HL-60 (cell line): ENCODE measurements at regions not wholly inside any gene's neighbourhood (a gene's known extent, or its start where the extent isn't known, plus 50 kb on each side); places are given as distances from the start of the nearest gene placed in this dataset.

Source experiments
- DNase-seq, 2 experiments: peaks; one replicate each; pipeline ENCODE4 v3.0.0-alpha.2; 2010 to 2020; ENCODE audit warnings: low read depth in 1 of 2, low spot score in 1 of 2
- H3K27ac ChIP-seq: fragments of 250-450 bp; sonication (Bioruptor Pico); replicated peaks from 2 replicates; pipeline ENCODE4 v1.5.1; 2020; ENCODE audit warnings: mild to moderate bottlenecking, moderate library complexity
- H3K27me3 ChIP-seq: fragments of 250-450 bp; sonication (Bioruptor Pico); 2 replicates; pipeline ENCODE4 v1.5.1; 2021; ENCODE audit warnings: mild to moderate bottlenecking, moderate library complexity; ENCODE audit not compliant: insufficient read depth, poor library complexity, severe bottlenecking
- H3K4me3 ChIP-seq: replicated peaks from 2 replicates; pipeline ENCODE4 v1.5.1; 2011; ENCODE audit warnings: mild to moderate bottlenecking, control low read depth, low read length; ENCODE audit not compliant: insufficient read depth
- CTCF ChIP-seq: IDR thresholded peaks from one replicate; pipeline ENCODE4 v1.5.1; 2011; ENCODE audit warnings: low read length, control low read depth, inconsistent platforms; ENCODE audit not compliant: insufficient read depth
- GABPA ChIP-seq: IDR thresholded peaks from 2 replicates; pipeline ENCODE4 v1.6.1; 2012; ENCODE audit warnings: low read depth
- POLR2AphosphoS5 ChIP-seq: IDR thresholded peaks from 2 replicates; pipeline ENCODE4 v1.6.1; 2012; ENCODE audit warnings: low read depth
- REST ChIP-seq: IDR thresholded peaks from 2 replicates; pipeline ENCODE4 v1.6.1; 2012; ENCODE audit warnings: low read depth; ENCODE audit not compliant: insufficient replicate concordance
- SPI1 ChIP-seq: IDR thresholded peaks from 2 replicates; pipeline ENCODE4 v1.6.1; 2012; ENCODE audit warnings: low read depth, mild to moderate bottlenecking, borderline replicate concordance

GRCh38 chr18:67636597-67637385 is 120.3 kb upstream of the DSEL start:
- no peak for TF ChIP-seq POLR2AphosphoS5
- TF ChIP-seq GABPA: no peak
- TF ChIP-seq REST: no peak
- no peak for TF ChIP-seq CTCF
- no peak for TF ChIP-seq SPI1
- Histone ChIP-seq H3K4me3 (no peak overlapping the region), H3K27me3 (no peaks in the 10 kb centered on the region), H3K27ac (no peak overlapping the region)
- no peak for DNase-seq

- Histone ChIP-seq H3K4me3 (no peak overlapping the region), H3K27ac (no peak overlapping the region), H3K27me3 (no peaks in the 10 kb centered on the region)
- no peak for DNase-seq
- TF ChIP-seq REST (no peak), GABPA (no peak)
Measured at GRCh38 chr18:67634631-67635338, 118.3 kb upstream of the DSEL start.

GRCh38 chr18:67633939-67634338 is 117.4 kb upstream of the DSEL start:
- H3K27me3 ChIP-seq: no peaks in the 10 kb centered on the region
- TF ChIP-seq POLR2AphosphoS5 (no peak), GABPA (no peak), REST (no peak), CTCF (no peak), SPI1 (no peak)
- H3K27ac ChIP-seq: no peak overlapping the region
- no peak for DNase-seq
- H3K4me3 ChIP-seq: no peak overlapping the region
